Endothelial cell of umbilical vein (primary cell): ENCODE measurements at regions not wholly inside any gene's neighbourhood (a gene's known extent, or its start where the extent isn't known, plus 50 kb on each side); places are given as distances from the start of the nearest gene placed in this dataset.

ENCODE experiments used
- BruUV-seq: library from RNA; stranded (reverse); fragments of 400-500 nt; replicated peaks from 2 replicates; lab custom pipeline; 2021; lab: Mats Ljungman, UMichigan
- CTCF ChIA-PET: fragments of 300-600, 350-600 bp; sonication (Branson Sonifier 250); formaldehyde crosslinking; loops from one replicate; lab custom pipeline; 2021; ENCODE audit warnings: antibody characterized with exemption, inconsistent platforms; lab: Charles Lee
- POLR2A ChIA-PET: fragments of 300-600, 350-600 bp; sonication (Branson Sonifier 250); formaldehyde crosslinking; loops from one replicate; lab custom pipeline; 2021; ENCODE audit warnings: antibody characterized with exemption, inconsistent platforms; lab: Charles Lee
- DNase-seq: peaks from one replicate; pipeline ENCODE4 v3.0.0-alpha.2; 2011; ENCODE audit warnings: low read depth, low spot score
- FAIRE-seq: peaks from 2 replicates; lab custom pipeline; 2011; peaks lifted over from hg19 to GRCh38; lab: Jason Lieb, UNC
- H2AFZ ChIP-seq: 2 replicates; pipeline ENCODE4 v1.6.0; 2012; ENCODE audit warnings: low read depth, low read length, control low read depth, inconsistent platforms
- H3K27ac ChIP-seq: 2 replicates; pipeline ENCODE4 v1.5.1; 2011; ENCODE audit warnings: low read depth, mild to moderate bottlenecking, control low read depth, low read length, moderate library complexity; ENCODE audit not compliant: insufficient read depth
- H3K27me3 ChIP-seq, 2 experiments: 2 replicates each; pipeline versions ENCODE4 v1.6.0 to v1.6.1; 2011; ENCODE audit warnings: low read length in 2 of 2, mixed read lengths in 1 of 2; ENCODE audit not compliant: control insufficient read depth in 2 of 2, insufficient read depth in 2 of 2
- H3K36me3 ChIP-seq, 2 experiments: 2 replicates in 1 of 2; 3 replicates in 1 of 2; pipeline ENCODE4 v1.5.1; 2011; ENCODE audit warnings: low read length in 2 of 2, mild to moderate bottlenecking in 1 of 2, moderate library complexity in 1 of 2; ENCODE audit not compliant: control insufficient read depth in 2 of 2, insufficient read depth in 2 of 2; ENCODE audit errors: extremely low read depth in 1 of 2
- H3K4me1 ChIP-seq: 3 replicates; pipeline ENCODE4 v1.5.1; 2011; ENCODE audit warnings: mild to moderate bottlenecking, low read length; ENCODE audit not compliant: control insufficient read depth, insufficient read depth; ENCODE audit errors: extremely low read depth
- H3K4me2 ChIP-seq: 2 replicates; pipeline ENCODE4 v1.6.1; 2011; ENCODE audit warnings: low read length, control low read depth, mixed read lengths; ENCODE audit not compliant: insufficient read depth
- H3K4me3 ChIP-seq, 3 experiments: fragments of 200-600 bp in 1 of 3; sonication (generic), shearing (Covaris generic) in 1 of 3; replicated peaks in 1 of 3; 2 replicates each; pipeline ENCODE4 v1.5.1; 2011 to 2016; ENCODE audit warnings: control low read depth in 3 of 3, low read length in 3 of 3, mild to moderate bottlenecking in 2 of 3, inconsistent platforms in 1 of 3, low read depth in 1 of 3, moderate library complexity in 1 of 3; ENCODE audit not compliant: insufficient read depth in 1 of 3
- H3K79me2 ChIP-seq: 2 replicates; pipeline ENCODE4 v1.6.0; 2012; ENCODE audit warnings: low read length, inconsistent platforms; ENCODE audit not compliant: control insufficient read depth, insufficient read depth
- H3K9ac ChIP-seq: replicated peaks from 2 replicates; pipeline ENCODE3; 2011; ENCODE audit warnings: low read length, control low read depth; ENCODE audit not compliant: insufficient read depth; ENCODE audit errors: extremely low read depth
- H3K9me1 ChIP-seq: replicated peaks from 3 replicates; pipeline ENCODE4 v1.6.0; 2011; ENCODE audit warnings: mild to moderate bottlenecking, low read length; ENCODE audit not compliant: control insufficient read depth, insufficient read depth; ENCODE audit errors: extremely low read depth
- H3K9me3 ChIP-seq: replicated peaks from 2 replicates; pipeline ENCODE4 v1.5.1; 2012; ENCODE audit warnings: low read length, inconsistent platforms; ENCODE audit not compliant: control insufficient read depth, insufficient read depth
- H4K20me1 ChIP-seq: replicated peaks from 2 replicates; pipeline ENCODE3; 2011; ENCODE audit warnings: mild to moderate bottlenecking, low read length; ENCODE audit not compliant: control insufficient read depth, insufficient read depth; ENCODE audit errors: extremely low read depth
- CTCF ChIP-seq, 2 donors: IDR thresholded peaks; 1 replicate in 1 of 2; 2 replicates in 1 of 2; pipeline ENCODE4 v1.5.1; 2011; ENCODE audit warnings: low read length in 2 of 2, mild to moderate bottlenecking in 2 of 2, moderate library complexity in 2 of 2, control low read depth in 1 of 2, inconsistent platforms in 1 of 2, low read depth in 1 of 2; ENCODE audit not compliant: insufficient read depth in 1 of 2; ENCODE audit errors: extremely low read depth in 1 of 2
- EZH2 ChIP-seq: IDR thresholded peaks from 2 replicates; pipeline ENCODE4 v1.6.1; 2012; ENCODE audit warnings: borderline replicate concordance, low read depth, mild to moderate bottlenecking, moderate library complexity, low read length, inconsistent platforms; ENCODE audit not compliant: severe bottlenecking
- FOS ChIP-seq: IDR thresholded peaks from 2 replicates; pipeline ENCODE4 v1.6.1; 2011; ENCODE audit warnings: mild to moderate bottlenecking, low read length, moderate library complexity, borderline replicate concordance; ENCODE audit not compliant: insufficient read depth
- GATA2 ChIP-seq: IDR thresholded peaks from 2 replicates; pipeline ENCODE4 v1.7.0; 2011; ENCODE audit warnings: low read depth, mild to moderate bottlenecking, moderate library complexity, mixed read lengths, low read length; ENCODE audit not compliant: insufficient read length, insufficient read depth
- JUN ChIP-seq: IDR thresholded peaks from 2 replicates; pipeline ENCODE4 v1.6.1; 2011; ENCODE audit warnings: borderline replicate concordance, low read depth; ENCODE audit not compliant: insufficient read length, insufficient read depth
- MAX ChIP-seq: IDR thresholded peaks from 2 replicates; pipeline ENCODE4 v1.6.1; 2011; ENCODE audit not compliant: insufficient read depth, insufficient read length
- MYC ChIP-seq: IDR thresholded peaks from one replicate; pipeline ENCODE4 v1.6.1; 2011; ENCODE audit warnings: mild to moderate bottlenecking, low read depth, low read length
- POLR2A ChIP-seq: IDR thresholded peaks from 2 replicates; pipeline ENCODE4 v1.6.1; 2012; ENCODE audit warnings: low read depth, mild to moderate bottlenecking, control low read depth, low read length
- POLR2AphosphoS5 ChIP-seq: IDR thresholded peaks from 2 replicates; pipeline ENCODE4 v1.6.1; 2012; ENCODE audit warnings: low read depth, mild to moderate bottlenecking, control low read depth, low read length, moderate library complexity; ENCODE audit not compliant: insufficient read depth
- dilution Hi-C: fragments of 300-500 bp; cut with MboI; formaldehyde crosslinking; loops from one replicate; pipeline ENCODE4 v1.15.0; 2019; ENCODE audit warnings: low sequenced_read_pairs; ENCODE audit not compliant: extremely low pct_ligation_motif_present
- intact Hi-C: fragments of 100-400 bp; cut with micrococcal nuclease; formaldehyde crosslinking; loops from one replicate; pipeline ENCODE4 v1.10.0; 2022

DNA sequence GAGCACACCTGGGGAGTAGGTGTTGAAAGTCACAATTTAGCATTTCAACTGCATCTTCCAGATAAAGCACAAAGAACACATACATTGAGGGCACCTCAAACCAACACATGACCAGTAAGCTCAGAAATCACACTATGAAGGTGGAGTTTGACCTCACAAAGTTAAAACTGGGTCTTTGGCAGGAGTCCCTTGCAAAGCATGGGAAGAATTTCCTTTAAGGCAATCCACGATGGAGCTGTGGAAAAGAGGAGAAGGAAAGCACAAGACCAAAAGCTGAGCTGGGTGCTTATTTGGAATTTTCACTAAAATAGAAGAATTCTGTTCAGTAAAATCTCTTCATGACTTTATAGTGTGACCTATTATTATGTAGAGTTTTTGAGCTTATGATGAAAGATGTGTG, 212.9 kb upstream of the APCDD1 start:
- DNase-seq (peak; percentile 5), FAIRE-seq (no peak)
- TF ChIP-seq FOS (no peak), MYC (no peak), POLR2A (no peak), GATA2 (no peak), JUN (no peak), POLR2AphosphoS5 (no peak), EZH2 (no peak)
- ChIA-PET CTCF (interaction anchor here (1.1 to 1.5 kb wide), 3 partner anchors 11 to 85 kb away, joined by 3 to 4 read pairs (median 3); no protein-coding TSS in a partner anchor), POLR2A (no interaction called here)
- intact Hi-C loops, result no loop called here
- H3K4me1 ChIP-seq, result no peaks in the 10 kb centered on the region
- H4K20me1 ChIP-seq, result no peaks in the 10 kb centered on the region
- no peaks in the 10 kb centered on the region for H3K9me3 ChIP-seq
- no TSS peak for BruUV-seq
- H3K4me3 ChIP-seq, result no peak overlapping the region
- dilution Hi-C loops, result no loop called here
- H3K27ac ChIP-seq, result no peak overlapping the region
- H3K27me3 ChIP-seq, result peaks cover 4 to 6% of the 10 kb centered on the region in 2 experiments
- no peaks in the 10 kb centered on the region for H3K79me2 ChIP-seq
- no peak overlapping the region for H3K9ac ChIP-seq
- no peaks in the 10 kb centered on the region for H3K9me1 ChIP-seq
- no peaks in the 10 kb centered on the region for H3K36me3 ChIP-seq
- H2AFZ ChIP-seq, result no peak overlapping the region
- H3K4me2 ChIP-seq, result no peak overlapping the region

- DNase-seq (no peak), FAIRE-seq (no peak)
- CTCF ChIA-PET, result interaction anchor here (1.5 kb wide), 1 partner anchor 84 kb away, joined by 3 read pairs; no protein-coding TSS in a partner anchor
- Histone ChIP-seq H4K20me1 (no peaks in the 10 kb centered on the region), H3K4me2 (no peak overlapping the region), H3K9me3 (no peaks in the 10 kb centered on the region), H3K36me3 (no peaks in the 10 kb centered on the region), H3K4me3 (no peak overlapping the region), H3K27me3 (peaks cover 4 to 7% of the 10 kb centered on the region in 2 experiments), H2AFZ (no peak overlapping the region), H3K27ac (no peak overlapping the region), H3K9ac (no peak overlapping the region), H3K9me1 (no peaks in the 10 kb centered on the region), H3K79me2 (no peaks in the 10 kb centered on the region), H3K4me1 (no peaks in the 10 kb centered on the region)
- no peak for TF ChIP-seq EZH2
- TF ChIP-seq CTCF (IDR thresholded peaks at IDR 0.05; ENCODE audit: extremely low read depth in 1 of 2, insufficient read depth in 1 of 2, low read depth in 1 of 2, low read length in 2 of 2), result no peak
- TF ChIP-seq JUN, result no peak
- TF ChIP-seq POLR2A, result no peak
- TF ChIP-seq FOS, result no peak
- no peak for TF ChIP-seq GATA2
- TF ChIP-seq MYC, result no peak
- TF ChIP-seq POLR2AphosphoS5, result no peak
- TF ChIP-seq MAX, result no peak
- intact Hi-C loops, result no loop called here
- POLR2A ChIA-PET, result no interaction called here
- dilution Hi-C loops, result no loop called here
- no TSS peak for BruUV-seq
Observed at GRCh38 chr18:10242936-10243680, 211.3 kb upstream of the APCDD1 start.
